GM12878 (cell line): ENCODE measurements at regions not wholly inside any gene's neighbourhood (a gene's known extent, or its start where the extent isn't known, plus 50 kb on each side); places are given as distances from the start of the nearest gene placed in this dataset.
A peak's percentile ranks its signal among the peaks of the same experiment; 100 is the strongest.

Source experiments
- ATAC-seq: fragments of 200-7000 bp; cut with Tn5 transposase; 3 replicates; pipeline ENCODE4 v1.9.1; 2020; ENCODE audit warnings: mild to moderate bottlenecking, moderate library complexity
- BruUV-seq: library from RNA; stranded (reverse); fragments of 400-500 nt; replicated peaks from 2 replicates; lab custom pipeline; 2021; lab: Mats Ljungman, UMichigan
- CTCF ChIA-PET: fragments of 300-600 bp; sonication (Branson Sonifier 250); formaldehyde crosslinking; extraction: SDS; loops from one replicate; lab custom pipeline; 2021; ENCODE audit warnings: inconsistent platforms; lab: Yijun Ruan, JAX
- POLR2A ChIA-PET: fragments of 350-600 bp; formaldehyde crosslinking; extraction: SDS; loops from one replicate; lab custom pipeline; 2021; ENCODE audit warnings: inconsistent platforms; lab: Charles Lee
- RAD21 ChIA-PET: fragments of 300-600 bp; sonication (Branson Sonifier 250); formaldehyde crosslinking; loops from one replicate; lab custom pipeline; 2023; ENCODE audit warnings: antibody characterized with exemption; ENCODE audit not compliant: unreplicated experiment; lab: Charles Lee
- SMC1A ChIA-PET: fragments of 300-600 bp; sonication (Branson Sonifier 250); formaldehyde crosslinking; loops from one replicate; lab custom pipeline; 2023; ENCODE audit not compliant: unreplicated experiment, uncharacterized antibody; lab: Charles Lee
- DNase-seq: peaks from one replicate; pipeline ENCODE4 v3.0.0-alpha.2; 2011; ENCODE audit warnings: low read depth, low spot score
- FAIRE-seq: peaks from 3 replicates; lab custom pipeline; 2011; peaks lifted over from hg19 to GRCh38; lab: Jason Lieb, UNC
- H2AFZ ChIP-seq: 2 replicates; pipeline ENCODE4 v1.6.0; 2011; ENCODE audit warnings: low read depth, low read length, control low read depth; ENCODE audit not compliant: control insufficient read depth
- H3K27ac ChIP-seq: 2 replicates; pipeline ENCODE4 v1.5.1; 2011; ENCODE audit warnings: control low read depth; ENCODE audit not compliant: control insufficient read depth, insufficient read depth
- H3K27me3 ChIP-seq, 2 experiments: replicated peaks in 1 of 2; 2 replicates each; pipeline versions ENCODE4 v1.6.0 to v1.6.1; 2011; ENCODE audit warnings: low read length in 1 of 2; ENCODE audit not compliant: control insufficient read depth in 2 of 2, insufficient read depth in 2 of 2
- H3K36me3 ChIP-seq, 2 experiments: 2 replicates each; pipeline ENCODE4 v1.5.1; 2011; ENCODE audit warnings: low read length in 1 of 2; ENCODE audit not compliant: control insufficient read depth in 2 of 2, insufficient read depth in 2 of 2
- H3K4me1 ChIP-seq: 2 replicates; pipeline ENCODE4 v1.6.1; 2011; ENCODE audit warnings: mild to moderate bottlenecking, low read length, moderate library complexity, mixed read lengths; ENCODE audit not compliant: control insufficient read depth, insufficient read depth
- H3K4me2 ChIP-seq: 2 replicates; pipeline ENCODE4 v1.6.0; 2011; ENCODE audit warnings: control low read depth; ENCODE audit not compliant: control insufficient read depth, insufficient read depth
- H3K4me3 ChIP-seq: fragments of 200-600 bp; sonication (generic); 2 replicates; pipeline ENCODE4 v1.5.1; 2016
- H3K79me2 ChIP-seq: 2 replicates; pipeline ENCODE4 v1.6.0; 2011; ENCODE audit warnings: low read length; ENCODE audit not compliant: control insufficient read depth, insufficient read depth
- H3K9ac ChIP-seq: 2 replicates; pipeline ENCODE4 v1.8.0; 2011; ENCODE audit warnings: low read length, control low read depth, mixed read lengths; ENCODE audit not compliant: control insufficient read depth, insufficient read depth
- H3K9me3 ChIP-seq: replicated peaks from 3 replicates; pipeline ENCODE4 v1.5.1; 2011; ENCODE audit warnings: mild to moderate bottlenecking, low read length; ENCODE audit not compliant: control insufficient read depth, insufficient read depth
- H4K20me1 ChIP-seq: 2 replicates; pipeline ENCODE4 v1.6.0; 2011; ENCODE audit not compliant: control insufficient read depth, insufficient read depth
- ATF7 ChIP-seq: fragments of 450-650 bp; IDR thresholded peaks from 2 replicates; pipeline ENCODE4 v1.6.1; 2016; ENCODE audit warnings: low read depth, mild to moderate bottlenecking
- BRCA1 ChIP-seq: IDR thresholded peaks from 2 replicates; pipeline ENCODE4 v1.6.1; 2011; ENCODE audit warnings: low read depth, low read length, improper control_type of control experiment
- GABPA ChIP-seq: IDR thresholded peaks from 2 replicates; pipeline ENCODE4 v1.6.1; 2014; ENCODE audit warnings: antibody characterized with exemption, low read depth, mild to moderate bottlenecking, inconsistent platforms
- HSF1 ChIP-seq: fragments of 150-350 bp; IDR thresholded peaks from 2 replicates; pipeline ENCODE4 v1.6.1; 2014; ENCODE audit warnings: mild to moderate bottlenecking, low read depth, low read length
- MYC ChIP-seq: IDR thresholded peaks from 2 replicates; pipeline ENCODE4 v1.6.1; 2011; ENCODE audit warnings: mild to moderate bottlenecking, low read length, moderate library complexity, inconsistent platforms; ENCODE audit not compliant: insufficient read depth, insufficient replicate concordance, insufficient read length, severe bottlenecking
- PKNOX1 ChIP-seq: fragments of 450-650 bp; IDR thresholded peaks from 2 replicates; pipeline ENCODE4 v1.6.1; 2016; ENCODE audit warnings: mild to moderate bottlenecking
- SIN3A ChIP-seq: IDR thresholded peaks from 2 replicates; pipeline ENCODE4 v1.6.1; 2012; ENCODE audit warnings: low read depth, low read length, improper control_type of control experiment
- SREBF1 ChIP-seq: IDR thresholded peaks from 2 replicates; pipeline ENCODE4 v1.6.1; 2012; ENCODE audit warnings: mild to moderate bottlenecking, low read length
- TBL1XR1 ChIP-seq: IDR thresholded peaks from 2 replicates; pipeline ENCODE4 v1.6.1; 2012; ENCODE audit warnings: low read depth, low read length, improper control_type of control experiment
- YBX1 ChIP-seq: fragments of 450-650 bp; IDR thresholded peaks from 2 replicates; pipeline ENCODE4 v1.6.1; 2016; ENCODE audit warnings: antibody characterized with exemption
- ZNF384 ChIP-seq: IDR thresholded peaks from 2 replicates; pipeline ENCODE4 v1.6.1; 2012; ENCODE audit warnings: low read depth, mild to moderate bottlenecking, low read length, improper control_type of control experiment, borderline replicate concordance
- ZNF592 ChIP-seq: fragments of 450-650 bp; IDR thresholded peaks from 2 replicates; pipeline ENCODE4 v1.6.1; 2017; ENCODE audit warnings: mild to moderate bottlenecking, moderate library complexity
- in situ Hi-C: fragments of 300-500 bp; cut with MboI; formaldehyde crosslinking; loops from 9 replicates; pipeline ENCODE4 v1.14.3; 2018; ENCODE audit warnings: mixed read lengths
- intact Hi-C: fragments of 100-400 bp; cut with micrococcal nuclease; formaldehyde crosslinking; loops from one replicate; pipeline ENCODE4 v1.14.2; 2022; ENCODE audit not compliant: unreplicated experiment

GRCh38 chr3:164612751-164613150 is 465.5 kb downstream of the SI start:
- BruUV-seq: no TSS peak
- POLR2A ChIA-PET: no interaction called here
- RAD21 ChIA-PET: no interaction called here

More at GRCh38 chr3:164612751-164613150, 465.5 kb downstream of the SI start:
- Histone ChIP-seq H3K9ac (no peak overlapping the region), H3K4me1 (no peaks in the 10 kb centered on the region), H3K4me2 (no peak overlapping the region), H3K79me2 (no peaks in the 10 kb centered on the region), H3K27ac (no peak overlapping the region), H3K9me3 (no peaks in the 10 kb centered on the region), H3K27me3 (no peaks in the 10 kb centered on the region)
- intact Hi-C loops: no loop called here
- ATAC-seq: peak; percentile 54; the same call in 2 of the 3 replicates
- SMC1A ChIA-PET: interaction anchor here (1.1 kb wide), 1 partner anchor 9 kb away, joined by 3 read pairs; no protein-coding TSS in a partner anchor
- CTCF ChIA-PET: interaction anchor here (1.3 kb wide), 1 partner anchor 594 kb away, joined by 3 read pairs; no protein-coding TSS in a partner anchor
- in situ Hi-C loops: no loop called here
- TF ChIP-seq BRCA1 (no peak), HSF1 (no peak), MYC (no peak), ZNF384 (no peak), YBX1 (no peak), ZNF592 (no peak), GABPA (no peak), SREBF1 (no peak), TBL1XR1 (no peak), SIN3A (no peak), PKNOX1 (no peak), ATF7 (no peak)
- TF ChIP-seq, all 136 proteins: peak for 0
- DNase-seq (no peak), FAIRE-seq (no peak)
- Histone ChIP-seq H2AFZ (no peak overlapping the region), H3K4me3 (no peak overlapping the region), H3K36me3 (no peaks in the 10 kb centered on the region), H4K20me1 (no peaks in the 10 kb centered on the region)
